Esophagus squamous epithelium (tissue), 4 donors: ENCODE measurements at regions not wholly inside any gene's neighbourhood (a gene's known extent, or its start where the extent isn't known, plus 50 kb on each side); places are given as distances from the start of the nearest gene placed in this dataset.

Source experiments
- CTCF ChIP-seq, 6 experiments: fragments of 450-650 bp in 4 of 6; fragments of 200-600 bp in 2 of 6; sonication (generic) in 2 of 6; IDR thresholded peaks; one replicate each; pipeline ENCODE4 v1.5.1; 2016 to 2019; ENCODE audit warnings: antibody characterized with exemption in 6 of 6, mild to moderate bottlenecking in 4 of 6, moderate library complexity in 4 of 6
- POLR2A ChIP-seq, 4 donors: fragments of 450-650 bp; IDR thresholded peaks; one replicate each; pipeline ENCODE4 v1.6.1; 2017; ENCODE audit warnings: antibody characterized with exemption in 4 of 4, mild to moderate bottlenecking in 4 of 4, moderate library complexity in 3 of 4

GRCh38 chr6:80553071-80553740 lies 446.7 kb downstream of the BCKDHB start:
- TF ChIP-seq CTCF (IDR thresholded peaks at IDR 0.05): no peak
- no peak for TF ChIP-seq POLR2A (IDR thresholded peaks at IDR 0.05)
